SK-N-SH treated with all-trans-retinoic acid at 6 μM for 48 hours (cell line): ENCODE measurements at regions not wholly inside any gene's neighbourhood (a gene's known extent, or its start where the extent isn't known, plus 50 kb on each side); places are given as distances from the start of the nearest gene placed in this dataset.
"Not testable (repeated sequence)": the region's sequence is repeated elsewhere in the genome, so short reads cannot be mapped to it uniquely, and the experiment has no call there.

ENCODE experiments used
- ISL1 ChIP-seq: fragments of 250-450 bp; sonication (Bioruptor Pico); IDR thresholded peaks from 2 replicates; pipeline ENCODE4 v2.1.2; 2022; ENCODE audit warnings: mild to moderate bottlenecking, moderate library complexity
- OSR1 ChIP-seq: fragments of 250-450 bp; sonication (Bioruptor Pico); IDR thresholded peaks from 2 replicates; pipeline ENCODE4 v1.8.0; 2022; ENCODE audit warnings: moderate library complexity, mild to moderate bottlenecking, inconsistent platforms
- ZC3H10 ChIP-seq: fragments of 250-450 bp; sonication (Bioruptor Pico); IDR thresholded peaks from 2 replicates; pipeline ENCODE4 v1.5.1; 2021; ENCODE audit warnings: mild to moderate bottlenecking, moderate library complexity
- TF ChIP-seq, protein P1 (sequence below): fragments of 250-450 bp; sonication (Bioruptor Pico); IDR thresholded peaks from 2 replicates; pipeline ENCODE4 v1.5.1; 2021; ENCODE audit warnings: mild to moderate bottlenecking, moderate library complexity

DNA sequence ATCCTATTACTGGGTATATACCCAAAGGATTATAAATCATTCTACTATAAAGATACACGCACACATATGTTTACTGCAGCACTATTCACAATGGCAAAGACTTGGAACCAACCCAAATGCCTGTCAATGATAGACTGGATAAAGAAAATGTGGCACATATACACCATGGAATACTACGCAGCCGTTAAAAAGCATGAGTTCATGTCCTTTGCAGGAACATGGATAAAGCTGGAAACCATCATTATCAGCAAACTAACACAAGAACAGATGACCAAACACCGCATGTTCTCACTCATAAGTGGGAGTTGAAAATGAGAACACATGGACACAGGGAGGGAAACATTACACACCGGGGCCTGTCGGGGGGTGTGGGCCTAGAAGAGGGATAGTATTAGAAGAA is 307.4 kb upstream of the TBX18 start:
- TF ChIP-seq ZC3H10, OSR1, ISL1 (CRISPR knock-in tag): not testable (repeated sequence)
- TF ChIP-seq, protein P1, sequence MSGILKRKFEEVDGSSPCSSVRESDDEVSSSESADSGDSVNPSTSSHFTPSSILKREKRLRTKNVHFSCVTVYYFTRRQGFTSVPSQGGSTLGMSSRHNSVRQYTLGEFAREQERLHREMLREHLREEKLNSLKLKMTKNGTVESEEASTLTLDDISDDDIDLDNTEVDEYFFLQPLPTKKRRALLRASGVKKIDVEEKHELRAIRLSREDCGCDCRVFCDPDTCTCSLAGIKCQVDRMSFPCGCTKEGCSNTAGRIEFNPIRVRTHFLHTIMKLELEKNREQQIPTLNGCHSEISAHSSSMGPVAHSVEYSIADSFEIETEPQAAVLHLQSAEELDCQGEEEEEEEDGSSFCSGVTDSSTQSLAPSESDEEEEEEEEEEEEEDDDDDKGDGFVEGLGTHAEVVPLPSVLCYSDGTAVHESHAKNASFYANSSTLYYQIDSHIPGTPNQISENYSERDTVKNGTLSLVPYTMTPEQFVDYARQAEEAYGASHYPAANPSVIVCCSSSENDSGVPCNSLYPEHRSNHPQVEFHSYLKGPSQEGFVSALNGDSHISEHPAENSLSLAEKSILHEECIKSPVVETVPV (CRISPR knock-in tag): not testable (repeated sequence)
